ENCODE measurements at regions not wholly inside any gene's neighbourhood (a gene's known extent, or its start where the extent isn't known, plus 50 kb on each side); places are given as distances from the start of the nearest gene placed in this dataset.
A peak's percentile ranks its signal among the peaks of the same experiment; 100 is the strongest.

GRCh38 chr1:101152633-101153032, 84.2 kb upstream of the S1PR1 start:
- no peak for DNase-seq
- ATAC-seq: no peak

- DNase-seq (no peak), ATAC-seq (no peak)
These were observed 85.5 kb upstream of the S1PR1 start for GRCh38 chr1:101151286-101151685.

- DNase-seq: no peak
- ATAC-seq: no peak
These were observed 86.1 kb upstream of the S1PR1 start for GRCh38 chr1:101150670-101151069.

- DNase-seq (no peak), ATAC-seq (no peak)
These were observed 86.6 kb upstream of the S1PR1 start for GRCh38 chr1:101150266-101150665.

- DNase-seq (no peak), ATAC-seq (no peak)
These were observed 87.8 kb upstream of the S1PR1 start for GRCh38 chr1:101148980-101149379.

GRCh38 chr1:101147381-101147780, 89.4 kb upstream of the S1PR1 start:
- no peak for DNase-seq
- ATAC-seq: no peak

GRCh38 chr1:101145449-101145820, 91.4 kb upstream of the S1PR1 start:
- ATAC-seq (peak; percentile 47), DNase-seq (no peak)

GRCh38 chr1:101144671-101145448, 92.0 kb upstream of the S1PR1 start:
- ATAC-seq: peak; percentile 68
- no peak for DNase-seq

GRCh38 chr1:101142244-101142643, 94.6 kb upstream of the S1PR1 start:
- DNase-seq (no peak), ATAC-seq (no peak)

- ATAC-seq (no peak), DNase-seq (no peak)
These were observed 95.4 kb upstream of the S1PR1 start for GRCh38 chr1:101141376-101141775.

- ATAC-seq: no peak
- no peak for DNase-seq
These were observed 96.7 kb upstream of the S1PR1 start for GRCh38 chr1:101139821-101140718.

- DNase-seq (no peak), ATAC-seq (no peak)
These were observed 97.7 kb upstream of the S1PR1 start for GRCh38 chr1:101139130-101139529.

GRCh38 chr1:101137144-101138126, 99.4 kb upstream of the S1PR1 start:
- DNase-seq: no peak

GRCh38 chr1:101136739-101137138, 100.1 kb upstream of the S1PR1 start:
- DNase-seq (no peak), ATAC-seq (peak; percentile 84)

More at GRCh38 chr1:101137144-101138126, 99.4 kb upstream of the S1PR1 start:
- ATAC-seq: peak; percentile 63

GRCh38 chr1:101136271-101136670, 100.5 kb upstream of the S1PR1 start:
- no peak for ATAC-seq
- no peak for DNase-seq

- ATAC-seq: no peak
- DNase-seq: no peak
These were observed 101.3 kb upstream of the S1PR1 start for GRCh38 chr1:101135526-101135925.

GRCh38 chr1:101131239-101131843, 105.5 kb upstream of the S1PR1 start:
- ATAC-seq: no peak
- DNase-seq: no peak

GRCh38 chr1:101130673-101131072, 105.1 kb upstream of the DPH5 start:
- ATAC-seq: no peak
- no peak for DNase-seq

- ATAC-seq: peak; percentile 36
- DNase-seq: no peak
These were observed 103.3 kb upstream of the DPH5 start for GRCh38 chr1:101128846-101129245.

- ATAC-seq (peak; percentile 38), DNase-seq (no peak)
These were observed 102.7 kb upstream of the DPH5 start for GRCh38 chr1:101128211-101128727.

- ATAC-seq (no peak), DNase-seq (no peak)
These were observed 98.8 kb upstream of the DPH5 start for GRCh38 chr1:101124405-101124804.

Data from stimulated activated naive CD8-positive, alpha-beta T cell treated with anti-CD3 and anti-CD28 coated beads, Interleukin-15, Interleukin-2, amounts not matched to agents 100 U/mL and 50 U/mL, for 24 hours (primary cell).